PC-9 (cell line): ENCODE measurements at regions not wholly inside any gene's neighbourhood (a gene's known extent, or its start where the extent isn't known, plus 50 kb on each side); places are given as distances from the start of the nearest gene placed in this dataset.

Experiments used
- CTCF ChIP-seq: fragments of 200-600 bp; sonication (generic); conservative IDR thresholded peaks from 2 replicates; pipeline ENCODE4 v1.6.1; 2017; ENCODE audit warnings: mixed run types, antibody characterized with exemption, mild to moderate bottlenecking, moderate library complexity
- EZH2 ChIP-seq: fragments of 200-600 bp; sonication (generic); IDR thresholded peaks from 2 replicates; pipeline ENCODE4 v1.8.0; 2017; ENCODE audit warnings: antibody characterized with exemption, low read depth

GRCh38 chr13:95361686-95362085, 60.4 kb upstream of the ABCC4 start:
- TF ChIP-seq CTCF, result no peak
- no peak for TF ChIP-seq EZH2
